ENCODE measurements at regions not wholly inside any gene's neighbourhood (a gene's known extent, or its start where the extent isn't known, plus 50 kb on each side); places are given as distances from the start of the nearest gene placed in this dataset.

GRCh38 chr17:72456075-72456474 lies 335.3 kb downstream of the SOX9 start:
- no peak overlapping the region for H3K27ac ChIP-seq (ENCODE audit: low read depth in 1 of 2, low read length in 2 of 2)
- H3K9ac ChIP-seq (ENCODE audit: low read depth in 1 of 2, low read length in 2 of 2), result no peak overlapping the region
- no peaks in the 10 kb centered on the region for H3K36me3 ChIP-seq (ENCODE audit: control insufficient read depth in 4 of 4, insufficient read depth in 3 of 4, low read depth in 1 of 4, low read length in 3 of 4)
- TF ChIP-seq, protein P1, sequence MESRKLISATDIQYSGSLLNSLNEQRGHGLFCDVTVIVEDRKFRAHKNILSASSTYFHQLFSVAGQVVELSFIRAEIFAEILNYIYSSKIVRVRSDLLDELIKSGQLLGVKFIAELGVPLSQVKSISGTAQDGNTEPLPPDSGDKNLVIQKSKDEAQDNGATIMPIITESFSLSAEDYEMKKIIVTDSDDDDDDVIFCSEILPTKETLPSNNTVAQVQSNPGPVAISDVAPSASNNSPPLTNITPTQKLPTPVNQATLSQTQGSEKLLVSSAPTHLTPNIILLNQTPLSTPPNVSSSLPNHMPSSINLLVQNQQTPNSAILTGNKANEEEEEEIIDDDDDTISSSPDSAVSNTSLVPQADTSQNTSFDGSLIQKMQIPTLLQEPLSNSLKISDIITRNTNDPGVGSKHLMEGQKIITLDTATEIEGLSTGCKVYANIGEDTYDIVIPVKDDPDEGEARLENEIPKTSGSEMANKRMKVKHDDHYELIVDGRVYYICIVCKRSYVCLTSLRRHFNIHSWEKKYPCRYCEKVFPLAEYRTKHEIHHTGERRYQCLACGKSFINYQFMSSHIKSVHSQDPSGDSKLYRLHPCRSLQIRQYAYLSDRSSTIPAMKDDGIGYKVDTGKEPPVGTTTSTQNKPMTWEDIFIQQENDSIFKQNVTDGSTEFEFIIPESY (IDR thresholded peaks at IDR 0.05), result no peak
- TF ChIP-seq YY1 (IDR thresholded peaks at IDR 0.05) (no peak), HNF4A (conservative IDR thresholded peaks at IDR 0.05) (no peak), ATF3 (IDR thresholded peaks at IDR 0.05) (no peak), HNF4G (IDR thresholded peaks at IDR 0.05) (no peak), FOXA1 (IDR thresholded peaks at IDR 0.05) (no peak), JUND (IDR thresholded peaks at IDR 0.05) (no peak), GABPA (IDR thresholded peaks at IDR 0.05 in 1 of 2, conservative IDR thresholded peaks at IDR 0.05 in 1 of 2) (no peak), FOXA2 (IDR thresholded peaks at IDR 0.05) (no peak), SP1 (IDR thresholded peaks at IDR 0.05) (no peak), EGR1 (IDR thresholded peaks at IDR 0.05; ENCODE audit: low read depth in 2 of 2) (no peak), TAF1 (conservative IDR thresholded peaks at IDR 0.05) (no peak), RXRA (IDR thresholded peaks at IDR 0.05) (no peak), NR2F2 (IDR thresholded peaks at IDR 0.05) (no peak)
- TF ChIP-seq, protein P2, sequence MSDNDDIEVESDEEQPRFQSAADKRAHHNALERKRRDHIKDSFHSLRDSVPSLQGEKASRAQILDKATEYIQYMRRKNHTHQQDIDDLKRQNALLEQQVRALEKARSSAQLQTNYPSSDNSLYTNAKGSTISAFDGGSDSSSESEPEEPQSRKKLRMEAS (IDR thresholded peaks at IDR 0.05), result no peak
- TF ChIP-seq, protein P3, sequence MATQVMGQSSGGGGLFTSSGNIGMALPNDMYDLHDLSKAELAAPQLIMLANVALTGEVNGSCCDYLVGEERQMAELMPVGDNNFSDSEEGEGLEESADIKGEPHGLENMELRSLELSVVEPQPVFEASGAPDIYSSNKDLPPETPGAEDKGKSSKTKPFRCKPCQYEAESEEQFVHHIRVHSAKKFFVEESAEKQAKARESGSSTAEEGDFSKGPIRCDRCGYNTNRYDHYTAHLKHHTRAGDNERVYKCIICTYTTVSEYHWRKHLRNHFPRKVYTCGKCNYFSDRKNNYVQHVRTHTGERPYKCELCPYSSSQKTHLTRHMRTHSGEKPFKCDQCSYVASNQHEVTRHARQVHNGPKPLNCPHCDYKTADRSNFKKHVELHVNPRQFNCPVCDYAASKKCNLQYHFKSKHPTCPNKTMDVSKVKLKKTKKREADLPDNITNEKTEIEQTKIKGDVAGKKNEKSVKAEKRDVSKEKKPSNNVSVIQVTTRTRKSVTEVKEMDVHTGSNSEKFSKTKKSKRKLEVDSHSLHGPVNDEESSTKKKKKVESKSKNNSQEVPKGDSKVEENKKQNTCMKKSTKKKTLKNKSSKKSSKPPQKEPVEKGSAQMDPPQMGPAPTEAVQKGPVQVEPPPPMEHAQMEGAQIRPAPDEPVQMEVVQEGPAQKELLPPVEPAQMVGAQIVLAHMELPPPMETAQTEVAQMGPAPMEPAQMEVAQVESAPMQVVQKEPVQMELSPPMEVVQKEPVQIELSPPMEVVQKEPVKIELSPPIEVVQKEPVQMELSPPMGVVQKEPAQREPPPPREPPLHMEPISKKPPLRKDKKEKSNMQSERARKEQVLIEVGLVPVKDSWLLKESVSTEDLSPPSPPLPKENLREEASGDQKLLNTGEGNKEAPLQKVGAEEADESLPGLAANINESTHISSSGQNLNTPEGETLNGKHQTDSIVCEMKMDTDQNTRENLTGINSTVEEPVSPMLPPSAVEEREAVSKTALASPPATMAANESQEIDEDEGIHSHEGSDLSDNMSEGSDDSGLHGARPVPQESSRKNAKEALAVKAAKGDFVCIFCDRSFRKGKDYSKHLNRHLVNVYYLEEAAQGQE (IDR thresholded peaks at IDR 0.05), result no peak
- no peak for DNase-seq (ENCODE audit: low spot score)
- no peak overlapping the region for H3K4me3 ChIP-seq (ENCODE audit: low read depth in 1 of 3, low read length in 3 of 3)
- peaks cover 0 to 4% (median under 1%) of the 10 kb centered on the region in 4 donors for H3K9me3 ChIP-seq (ENCODE audit: control insufficient read depth in 4 of 4, low read length in 3 of 4)
- H3K27me3 ChIP-seq (ENCODE audit: control insufficient read depth in 4 of 4, insufficient read depth in 4 of 4, low read length in 3 of 4), result peaks cover 0 to 5% (median 0%) of the 10 kb centered on the region in 4 donors
- 69% methylated on average over 4 of the region's 4 CpGs for WGBS
- no peaks in the 10 kb centered on the region for H3K4me1 ChIP-seq (ENCODE audit: control insufficient read depth in 4 of 4, insufficient read depth in 4 of 4, low read length in 3 of 4)

DNA sequence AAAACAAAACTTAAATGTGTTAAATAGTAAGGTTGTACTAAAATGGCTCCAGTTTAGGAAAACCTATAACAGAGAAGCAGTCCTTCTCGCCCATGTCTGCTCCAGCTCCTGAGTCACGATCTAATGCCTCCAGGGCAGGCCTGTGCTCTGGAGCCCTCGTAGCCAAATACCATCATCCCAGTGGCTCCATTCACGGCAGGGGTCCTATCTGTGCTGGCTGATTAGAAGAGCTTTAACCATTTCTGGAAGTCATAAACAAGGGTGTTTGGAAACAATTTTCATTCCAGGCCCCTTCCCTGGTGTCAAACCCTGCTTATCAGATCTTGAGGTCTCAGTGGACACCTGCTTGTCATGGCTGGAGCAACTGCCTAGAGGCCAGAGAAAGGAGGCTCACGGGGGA lies 336.9 kb downstream of the SOX9 start:
- 81% methylated on average over 5 of the region's 5 CpGs for WGBS
- no peak for DNase-seq (ENCODE audit: low spot score)
- H3K27me3 ChIP-seq (ENCODE audit: control insufficient read depth in 4 of 4, insufficient read depth in 4 of 4, low read length in 3 of 4), result peaks cover 0 to 2% (median 0%) of the 10 kb centered on the region in 4 donors
- H3K9me3 ChIP-seq (ENCODE audit: control insufficient read depth in 4 of 4, low read length in 3 of 4), result peaks cover 0 to 4% (median under 1%) of the 10 kb centered on the region in 4 donors
- no peaks in the 10 kb centered on the region for H3K4me1 ChIP-seq (ENCODE audit: control insufficient read depth in 4 of 4, insufficient read depth in 4 of 4, low read length in 3 of 4)
- TF ChIP-seq EGR1 (IDR thresholded peaks at IDR 0.05; ENCODE audit: low read depth in 2 of 2), result no peak
- TF ChIP-seq, protein P1 (IDR thresholded peaks at IDR 0.05), result no peak
- TF ChIP-seq SP1 (IDR thresholded peaks at IDR 0.05), result no peak
- TF ChIP-seq, protein P3 (IDR thresholded peaks at IDR 0.05), result no peak
- no peak for TF ChIP-seq RXRA (IDR thresholded peaks at IDR 0.05)
- TF ChIP-seq GABPA (IDR thresholded peaks at IDR 0.05 in 1 of 2, conservative IDR thresholded peaks at IDR 0.05 in 1 of 2), result no peak
- TF ChIP-seq JUND (IDR thresholded peaks at IDR 0.05), result no peak
- TF ChIP-seq TAF1 (conservative IDR thresholded peaks at IDR 0.05), result no peak
- TF ChIP-seq ATF3 (IDR thresholded peaks at IDR 0.05), result no peak
- no peak for TF ChIP-seq RAD21 (IDR thresholded peaks at IDR 0.05)
- H3K4me3 ChIP-seq (ENCODE audit: low read depth in 1 of 3, low read length in 3 of 3), result no peak overlapping the region
- H3K36me3 ChIP-seq (ENCODE audit: control insufficient read depth in 4 of 4, insufficient read depth in 3 of 4, low read depth in 1 of 4, low read length in 3 of 4), result no peaks in the 10 kb centered on the region
- H3K27ac ChIP-seq (ENCODE audit: low read depth in 1 of 2, low read length in 2 of 2), result no peak overlapping the region
- no peak overlapping the region for H3K9ac ChIP-seq (ENCODE audit: low read depth in 1 of 2, low read length in 2 of 2)

Measured in liver (tissue), 7 donors.